ENCODE measurements at regions not wholly inside any gene's neighbourhood (a gene's known extent, or its start where the extent isn't known, plus 50 kb on each side); places are given as distances from the start of the nearest gene placed in this dataset.

- no peak for TF ChIP-seq CTCF (conservative IDR thresholded peaks at IDR 0.05 in 1 of 2, IDR thresholded peaks at IDR 0.05 in 1 of 2; ENCODE audit: extremely low read depth in 1 of 2, insufficient read depth in 1 of 2, low read depth in 1 of 2, low read length in 2 of 2)
- TF ChIP-seq EZH2 (IDR thresholded peaks at IDR 0.05; ENCODE audit: borderline replicate concordance, low read length): no peak
Observed at GRCh38 chr21:32193098-32193465, 85.8 kb downstream of the MIS18A start.

Data from mammary epithelial cell (primary cell).